ENCODE measurements at regions not wholly inside any gene's neighbourhood (a gene's known extent, or its start where the extent isn't known, plus 50 kb on each side); places are given as distances from the start of the nearest gene placed in this dataset.

GRCh38 chr5:116361979-116362577, 212.5 kb downstream of the SEMA6A start (continued):
- TF ChIP-seq REST (IDR thresholded peaks at IDR 0.05; ENCODE audit: unreplicated experiment) (no peak), ZNF331 (CRISPR knock-in tag; IDR thresholded peaks at IDR 0.05; ENCODE audit: low read depth) (no peak), POLR2AphosphoS5 (IDR thresholded peaks at IDR 0.05; ENCODE audit: low read depth) (no peak), ZNF114 (CRISPR knock-in tag; IDR thresholded peaks at IDR 0.05) (no peak), STAT1 (IDR thresholded peaks at IDR 0.05; ENCODE audit: unreplicated experiment) (no peak), JUNB (IDR thresholded peaks at IDR 0.05; ENCODE audit: unreplicated experiment) (no peak), EZH2 (IDR thresholded peaks at IDR 0.05; ENCODE audit: low read depth, unreplicated experiment) (no peak), CREB1 (CRISPR knock-in tag; IDR thresholded peaks at IDR 0.05; ENCODE audit: low read depth) (no peak), ETS1 (IDR thresholded peaks at IDR 0.05) (no peak), NANOG (IDR thresholded peaks at IDR 0.05; ENCODE audit: borderline replicate concordance) (no peak), EZH2phosphoT487 (IDR thresholded peaks at IDR 0.05; ENCODE audit: unreplicated experiment) (no peak)

GRCh38 chr5:116361171-116361967, 213.3 kb downstream of the SEMA6A start:
- Histone ChIP-seq H4K20me1 (replicated peaks; ENCODE audit: insufficient read depth) (no peaks in the 10 kb centered on the region), H3F3A (replicated peaks; ENCODE audit: low read depth) (0 out of 2 replicates have a peak, but pooled peaks cover 2% of the 10 kb centered on the region), H3K36me3 (ENCODE audit: insufficient read depth) (no peaks in the 10 kb centered on the region), H3K4me3 (peak overlapping the region; percentile 62), H2AFZ (peak overlapping the region; percentile 97), H3K27ac (ENCODE audit: low read depth) (no peak overlapping the region), H3K79me2 (replicated peaks; ENCODE audit: insufficient read depth) (no peaks in the 10 kb centered on the region), H3K4me1 (ENCODE audit: insufficient read depth) (no peaks in the 10 kb centered on the region), H3K27me3 (ENCODE audit: insufficient read depth) (0 out of 2 replicates have a peak, but pooled peaks cover 7% of the 10 kb centered on the region), H3K9me2 (ENCODE audit: insufficient read depth) (no peaks in the 10 kb centered on the region), H3K4me2 (peak overlapping the region; percentile 82)
- no peak for TF ChIP-seq ZNF331 (CRISPR knock-in tag; IDR thresholded peaks at IDR 0.05; ENCODE audit: low read depth)
- TF ChIP-seq, protein P1, sequence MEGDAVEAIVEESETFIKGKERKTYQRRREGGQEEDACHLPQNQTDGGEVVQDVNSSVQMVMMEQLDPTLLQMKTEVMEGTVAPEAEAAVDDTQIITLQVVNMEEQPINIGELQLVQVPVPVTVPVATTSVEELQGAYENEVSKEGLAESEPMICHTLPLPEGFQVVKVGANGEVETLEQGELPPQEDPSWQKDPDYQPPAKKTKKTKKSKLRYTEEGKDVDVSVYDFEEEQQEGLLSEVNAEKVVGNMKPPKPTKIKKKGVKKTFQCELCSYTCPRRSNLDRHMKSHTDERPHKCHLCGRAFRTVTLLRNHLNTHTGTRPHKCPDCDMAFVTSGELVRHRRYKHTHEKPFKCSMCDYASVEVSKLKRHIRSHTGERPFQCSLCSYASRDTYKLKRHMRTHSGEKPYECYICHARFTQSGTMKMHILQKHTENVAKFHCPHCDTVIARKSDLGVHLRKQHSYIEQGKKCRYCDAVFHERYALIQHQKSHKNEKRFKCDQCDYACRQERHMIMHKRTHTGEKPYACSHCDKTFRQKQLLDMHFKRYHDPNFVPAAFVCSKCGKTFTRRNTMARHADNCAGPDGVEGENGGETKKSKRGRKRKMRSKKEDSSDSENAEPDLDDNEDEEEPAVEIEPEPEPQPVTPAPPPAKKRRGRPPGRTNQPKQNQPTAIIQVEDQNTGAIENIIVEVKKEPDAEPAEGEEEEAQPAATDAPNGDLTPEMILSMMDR (conservative IDR thresholded peaks at IDR 0.05; ENCODE audit: low read depth in 2 of 2): peak in 1 of 2 experiments; percentile 76
- DNase-seq (ENCODE audit: low spot score): peak; percentile 90
- Mint-ChIP-seq H3K27ac (no peak overlapping the region), H3K36me3 (ENCODE audit: low read depth) (no peaks in the 10 kb centered on the region; the same call in 2 of the 3 replicates), H3K27me3 (ENCODE audit: insufficient read depth, low read depth, poor library complexity) (peaks cover 12% of the 10 kb centered on the region), H3K4me3 (peak overlapping the region; percentile 78), H3K4me1 (peaks cover 6% of the 10 kb centered on the region; the same call in 1 of the 3 replicates), H3K9me3 (no peaks in the 10 kb centered on the region)
- peak; percentile 93 for ATAC-seq

All from GM23338 (cell line).